Stimulated activated CD8-positive, alpha-beta memory T cell treated with anti-CD3 and anti-CD28 coated beads, Interleukin-12 subunit alpha, Interleukin-12 subunit beta, amount 100 ng/mL, for 1 hour (primary cell): ENCODE measurements at regions not wholly inside any gene's neighbourhood (a gene's known extent, or its start where the extent isn't known, plus 50 kb on each side); places are given as distances from the start of the nearest gene placed in this dataset.
"Not testable (repeated sequence)": the region's sequence is repeated elsewhere in the genome, so short reads cannot be mapped to it uniquely, and the experiment has no call there.

Experiments
- DNase-seq: peaks from one replicate; pipeline ENCODE4 v3.0.0-alpha.2; 2020; ENCODE audit warnings: low read depth

- DNase-seq: not testable (repeated sequence)
These were observed 815.4 kb upstream of the B3GALT2 start for GRCh38 chr1:194001726-194002350.

DNA sequence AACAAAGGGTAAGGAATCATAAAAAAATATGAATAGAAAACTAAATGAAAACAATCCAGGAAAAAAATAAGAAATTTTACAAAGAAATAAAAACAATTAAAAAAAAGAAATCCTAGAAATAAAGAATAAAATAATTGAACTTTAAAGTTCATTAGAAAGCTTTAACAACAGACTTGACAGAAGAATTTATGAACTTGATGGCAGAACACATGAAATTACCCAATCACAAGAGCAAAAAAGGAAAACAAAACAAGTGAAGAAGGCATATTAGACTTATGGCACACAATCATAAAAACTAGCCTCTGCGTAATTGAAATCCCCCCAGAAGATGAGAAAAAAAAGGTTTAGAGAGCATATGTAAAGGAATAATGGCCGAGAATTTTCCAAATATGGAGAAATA is 802.5 kb upstream of the B3GALT2 start:
- DNase-seq: no peak

- DNase-seq: no peak
These were observed 792.8 kb upstream of the B3GALT2 start for GRCh38 chr1:193979219-193979618.

GRCh38 chr1:193974286-193974798 is 787.9 kb upstream of the B3GALT2 start:
- no peak for DNase-seq

- no peak for DNase-seq
These were observed 787.0 kb upstream of the B3GALT2 start for GRCh38 chr1:193973428-193973827.

DNA sequence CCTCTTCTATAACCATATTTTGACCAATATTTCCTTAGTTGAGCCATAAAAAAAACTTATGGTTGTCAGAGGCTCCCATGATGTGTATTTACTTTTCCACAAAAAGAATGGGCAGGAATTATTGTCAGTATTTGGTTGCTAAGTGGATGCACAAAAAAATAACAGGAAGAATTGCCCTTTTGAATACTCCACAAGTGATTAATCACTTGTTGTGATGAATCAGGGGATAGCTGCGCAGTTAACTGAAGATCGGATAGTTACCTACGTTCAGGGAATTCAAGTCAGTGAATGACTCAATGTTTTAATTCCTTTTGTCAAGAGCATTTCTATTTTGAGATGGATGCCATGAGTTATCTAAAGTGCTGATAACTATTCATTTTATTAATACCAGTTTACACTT is 785.2 kb upstream of the B3GALT2 start:
- no peak for DNase-seq

DNA sequence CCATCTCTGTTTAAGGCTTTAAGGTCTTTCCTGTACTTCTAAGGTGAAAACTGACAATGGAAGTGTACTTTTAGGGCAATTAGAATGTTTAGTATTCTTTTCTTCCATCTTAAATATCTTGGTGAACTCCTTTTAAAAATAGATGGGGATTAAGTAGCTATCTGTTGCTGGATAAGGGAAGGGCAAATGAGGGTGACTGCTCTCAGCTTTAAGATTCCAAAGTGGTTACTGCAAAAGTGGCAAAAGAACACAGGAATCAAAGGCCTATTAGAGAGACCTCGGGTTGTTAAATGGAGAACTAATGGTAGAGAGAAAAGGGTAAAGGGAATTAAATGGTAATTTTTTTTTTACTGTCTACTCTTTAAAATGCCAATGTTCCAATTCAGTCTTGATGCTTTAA is 774.1 kb upstream of the B3GALT2 start:
- no peak for DNase-seq

GRCh38 chr1:193960040-193960439 is 773.6 kb upstream of the B3GALT2 start:
- DNase-seq: no peak

DNA sequence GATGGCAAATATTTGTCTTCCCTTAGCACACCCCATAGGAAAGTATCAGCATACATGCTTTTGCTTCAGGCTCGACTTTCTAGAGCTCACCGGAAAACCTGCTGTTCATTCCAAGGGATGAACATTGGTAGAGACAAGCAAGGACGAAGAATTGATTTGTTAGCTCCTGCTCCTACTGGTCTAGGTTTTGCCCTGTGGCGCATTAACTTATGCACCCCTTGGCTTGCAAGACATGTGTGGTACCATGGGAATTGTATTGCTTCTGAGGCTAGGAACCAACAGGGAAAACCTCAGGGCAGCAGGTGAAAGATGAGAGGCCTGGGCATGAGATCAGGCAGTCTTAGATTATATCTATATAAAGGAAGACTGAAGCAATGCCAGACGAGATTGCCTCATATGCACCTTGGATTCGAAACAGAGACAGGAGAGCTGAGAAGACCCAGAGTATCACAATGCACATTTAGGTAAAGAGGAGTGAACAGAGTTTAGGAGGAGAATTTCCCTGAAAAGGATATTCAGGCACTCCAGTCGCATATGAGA is 771.2 kb upstream of the B3GALT2 start:
- DNase-seq: no peak

DNA sequence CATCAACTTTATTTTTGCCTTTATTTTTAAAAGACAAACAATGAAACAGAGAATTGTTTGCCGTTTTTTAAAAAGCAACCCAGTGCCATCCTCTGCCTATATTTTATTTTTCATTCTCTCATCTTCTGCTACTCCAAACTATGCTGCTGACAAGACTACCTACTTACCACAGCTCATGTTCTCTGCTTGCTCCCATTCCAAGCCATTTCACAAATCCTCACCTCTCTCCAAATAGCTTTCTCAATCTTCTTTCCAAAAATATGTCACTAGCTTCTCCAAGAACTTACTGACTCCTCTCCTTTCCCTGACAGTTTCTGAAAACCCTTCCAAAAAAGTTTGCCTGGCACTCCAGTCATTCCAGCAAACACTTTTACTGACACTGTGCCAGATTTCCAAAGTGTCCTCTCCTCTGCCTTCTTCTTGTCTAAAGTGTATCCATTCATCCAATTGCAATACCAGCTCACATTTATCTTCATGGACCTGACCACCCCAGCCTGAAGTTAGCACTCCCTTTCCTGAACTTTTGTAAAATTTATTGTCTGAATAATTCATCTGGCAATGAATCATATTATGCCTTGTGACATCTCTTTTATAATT is 766.5 kb upstream of the B3GALT2 start:
- no peak for DNase-seq

DNA sequence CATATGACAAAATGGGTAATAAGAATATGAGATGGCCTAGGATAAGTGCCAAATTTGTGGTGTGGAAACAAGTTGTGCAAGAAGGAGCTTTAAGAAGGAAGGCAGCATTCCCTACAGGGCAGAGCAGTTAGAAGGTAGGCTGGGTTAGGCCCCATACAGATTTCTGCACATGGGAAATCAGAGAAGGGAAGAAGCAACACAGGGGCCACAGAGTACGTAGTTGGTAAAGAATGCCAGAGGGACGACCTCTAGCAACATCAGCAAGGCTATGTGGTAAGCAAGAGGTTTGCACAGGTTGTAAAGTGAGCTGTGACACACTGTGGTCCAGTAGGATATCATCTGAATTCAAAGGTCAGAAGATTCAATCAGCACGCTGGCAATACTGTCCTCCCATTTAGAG is 765.6 kb upstream of the B3GALT2 start:
- DNase-seq: no peak

DNA sequence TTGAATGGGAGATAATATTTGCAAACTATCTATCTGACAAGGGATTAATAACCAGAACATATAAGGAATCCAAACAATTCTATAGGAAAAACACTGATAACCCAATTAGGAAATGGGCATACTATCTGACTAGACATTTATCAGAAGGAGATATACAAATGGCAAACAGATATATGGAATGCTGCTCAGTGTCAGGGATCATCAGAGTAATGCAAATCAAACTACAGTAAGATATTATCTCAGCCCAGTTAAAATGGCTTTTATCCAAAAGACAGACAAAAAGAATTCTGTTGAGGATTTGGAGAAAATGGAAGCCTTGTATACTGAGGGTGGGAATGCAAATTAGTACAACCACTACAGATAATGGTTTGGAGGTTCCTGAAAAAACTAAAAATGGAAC is 758.0 kb upstream of the B3GALT2 start:
- DNase-seq: no peak

DNA sequence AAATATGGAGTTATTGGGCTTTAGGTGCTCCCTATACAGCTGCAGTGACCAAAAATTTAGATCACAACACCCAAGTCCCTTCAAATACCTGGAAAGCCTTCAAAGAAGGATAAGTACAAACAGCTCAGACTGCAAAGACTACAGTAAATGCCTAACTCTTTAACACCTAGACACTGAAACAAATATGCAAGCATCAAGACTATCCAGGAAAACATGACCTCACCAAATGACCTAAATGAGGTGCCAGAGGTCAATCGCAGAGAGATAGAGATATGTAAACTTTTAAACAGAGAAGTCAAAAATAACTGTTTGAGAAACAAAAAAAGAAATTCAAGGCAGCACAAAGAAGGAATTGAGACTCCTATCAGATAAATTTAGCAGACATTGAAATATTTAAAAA is 753.8 kb upstream of the B3GALT2 start:
- no peak for DNase-seq

DNA sequence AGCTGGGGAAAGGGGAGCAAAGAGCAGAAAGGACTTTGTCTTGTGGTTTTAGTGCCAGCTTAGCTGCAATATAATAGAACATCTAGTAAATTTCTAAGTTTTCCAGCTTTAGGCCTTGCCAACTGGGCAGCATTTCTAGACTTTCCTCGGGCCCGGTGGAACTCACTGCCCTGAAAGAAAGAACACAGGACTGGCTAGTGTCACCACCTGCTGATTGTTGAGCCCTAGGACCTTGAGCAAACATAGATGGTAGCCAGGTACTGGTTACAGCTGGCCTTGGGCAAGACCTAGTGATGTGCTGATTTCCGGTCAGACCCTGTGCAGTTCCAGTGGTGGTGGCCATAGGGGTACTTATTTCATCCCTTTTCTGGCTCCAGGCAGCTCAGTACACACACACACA is 753.2 kb upstream of the B3GALT2 start:
- DNase-seq: no peak

DNA sequence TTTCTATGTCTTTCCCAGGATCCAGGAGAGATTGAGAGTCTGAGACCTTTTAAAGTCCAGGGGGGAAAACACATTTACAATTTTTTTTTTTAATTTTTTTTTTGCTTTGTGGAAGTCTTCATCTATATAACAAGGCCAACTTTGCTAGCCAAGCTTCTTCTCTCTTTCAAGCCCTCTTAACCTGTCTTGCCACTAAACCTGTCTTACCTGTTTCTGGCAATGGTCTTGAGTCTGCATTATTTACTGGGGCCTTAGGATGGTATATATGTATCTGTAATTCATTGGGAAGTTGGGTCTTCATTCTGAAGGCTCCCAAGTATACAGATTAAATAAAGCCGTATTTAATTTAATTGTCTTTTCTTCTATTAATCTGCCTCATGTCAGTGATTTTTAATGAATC is 750.9 kb upstream of the B3GALT2 start:
- no peak for DNase-seq

DNA sequence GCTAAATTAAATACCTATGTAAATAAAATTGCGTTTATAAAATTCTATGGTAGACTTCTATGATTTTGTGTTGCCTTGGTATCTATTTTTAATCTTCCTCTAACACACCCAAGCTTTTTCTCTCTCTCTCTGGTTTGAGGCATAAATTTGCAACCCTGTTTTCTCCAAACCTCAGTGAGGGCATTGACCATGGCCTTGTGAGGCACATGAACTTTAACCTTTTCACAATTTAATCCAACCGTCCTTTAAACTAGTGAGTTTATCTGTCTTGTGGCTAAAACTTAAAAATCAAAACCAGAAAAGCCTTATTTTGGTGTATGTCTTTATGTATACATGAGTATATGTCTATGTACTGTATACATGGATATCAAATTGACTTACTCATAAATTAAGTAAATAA is 746.6 kb upstream of the B3GALT2 start:
- DNase-seq: no peak

GRCh38 chr1:193931356-193931755 is 744.9 kb upstream of the B3GALT2 start:
- no peak for DNase-seq

- no peak for DNase-seq
These were observed 743.1 kb upstream of the B3GALT2 start for GRCh38 chr1:193929374-193930033.

GRCh38 chr1:193927550-193927949 is 741.1 kb upstream of the B3GALT2 start:
- no peak for DNase-seq

GRCh38 chr1:193926956-193927355 is 740.5 kb upstream of the B3GALT2 start:
- DNase-seq: no peak

DNA sequence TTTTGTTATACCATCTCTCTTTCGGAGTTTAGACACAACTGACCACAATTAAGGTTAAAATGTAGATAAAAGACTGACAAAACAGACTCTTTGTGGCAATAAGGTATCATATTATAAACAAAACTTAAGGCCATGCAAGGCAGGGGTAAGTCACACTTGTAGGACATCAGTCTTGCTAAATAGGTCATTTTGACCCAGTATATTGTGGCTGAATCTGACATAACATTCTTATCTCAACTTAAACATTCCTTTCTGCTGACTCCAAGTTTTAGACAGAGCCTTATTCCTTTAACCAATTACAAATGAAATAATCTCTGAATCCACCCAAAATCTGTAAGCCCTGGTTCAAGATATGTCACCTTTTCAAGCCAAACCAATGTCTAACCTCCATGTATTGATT is 733.4 kb upstream of the B3GALT2 start:
- DNase-seq: no peak

DNA sequence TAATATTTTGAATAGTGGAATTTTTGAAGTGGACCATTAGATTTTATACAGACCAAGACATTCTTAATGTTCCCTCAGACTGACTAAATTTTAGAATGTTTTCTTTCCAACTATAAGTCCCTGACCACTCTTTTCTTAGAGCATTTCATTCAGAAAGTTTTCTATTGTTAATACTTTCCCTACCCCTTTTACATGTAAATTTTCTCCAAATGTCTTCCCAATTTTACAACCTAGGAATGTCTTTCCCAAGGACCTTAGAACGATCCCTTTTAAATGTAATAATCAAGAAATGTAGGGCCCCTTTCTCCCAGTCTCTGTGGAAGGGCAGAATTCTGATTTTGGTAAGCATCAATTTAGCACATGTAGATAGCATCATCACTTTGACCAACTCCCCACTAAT is 730.0 kb upstream of the B3GALT2 start:
- no peak for DNase-seq

DNA sequence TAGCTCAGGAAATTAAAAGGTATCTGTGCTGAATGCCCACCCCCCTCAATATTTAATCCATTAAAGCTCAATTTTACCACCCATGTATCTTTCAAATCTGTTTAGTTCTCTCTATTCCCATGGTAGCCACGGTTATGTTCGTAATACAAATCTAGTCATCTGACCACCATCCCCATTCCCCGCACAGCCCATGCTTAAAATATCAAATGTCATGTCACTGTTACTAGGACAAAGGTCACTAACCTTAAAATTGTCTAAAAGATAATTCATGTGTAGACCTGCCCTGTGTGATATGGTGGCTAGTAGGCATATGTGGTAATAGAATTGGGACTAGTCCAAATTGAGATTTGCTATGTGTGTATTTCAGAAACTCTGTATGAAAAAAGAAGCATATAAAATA is 728.5 kb upstream of the B3GALT2 start:
- no peak for DNase-seq
